Heart right ventricle (tissue), 16 donors: ENCODE measurements at regions not wholly inside any gene's neighbourhood (a gene's known extent, or its start where the extent isn't known, plus 50 kb on each side); places are given as distances from the start of the nearest gene placed in this dataset.
A peak's percentile ranks its signal among the peaks of the same experiment; 100 is the strongest.

ENCODE experiments used
- ATAC-seq, 8 donors: fragments of 200-7000 bp; cut with Tn5 transposase; one replicate each; pipeline ENCODE4 v1.9.1; 2020; ENCODE audit warnings: mild to moderate bottlenecking in 8 of 8, moderate library complexity in 8 of 8, moderate number of reproducible peaks in 1 of 8
- DNase-seq, 2 donors: peaks; one replicate each; pipeline ENCODE4 v3.0.0-alpha.2; 2020
- H3K27ac ChIP-seq, 10 donors: fragments of 200-600 bp; sonication (generic) in 2 of 10; one replicate each; pipeline versions ENCODE4 v1.5.0 to v1.8.0; 2020 to 2022; ENCODE audit warnings: mild to moderate bottlenecking in 3 of 10
- H3K27me3 ChIP-seq, 7 donors: fragments of 200-600 bp; one replicate each; pipeline ENCODE4 v1.8.0; 2021 to 2022; ENCODE audit warnings: mild to moderate bottlenecking in 2 of 7
- H3K36me3 ChIP-seq, 9 donors: fragments of 200-600 bp; sonication (generic) in 1 of 9; one replicate each; pipeline versions ENCODE4 v1.5.0 to v1.8.0; 2020 to 2022; ENCODE audit warnings: mild to moderate bottlenecking in 2 of 9
- H3K4me1 ChIP-seq, 9 donors: fragments of 200-600 bp; sonication (generic) in 1 of 9; one replicate each; pipeline versions ENCODE4 v1.5.0 to v1.8.0; 2020 to 2022; ENCODE audit warnings: mild to moderate bottlenecking in 4 of 9
- H3K4me3 ChIP-seq, 10 donors: fragments of 200-600 bp; sonication (generic) in 2 of 10; one replicate each; pipeline versions ENCODE4 v1.5.0 to v1.8.0; 2020 to 2022; ENCODE audit warnings: mild to moderate bottlenecking in 7 of 10, moderate library complexity in 2 of 10
- H3K9me3 ChIP-seq, 11 donors: fragments of 200-600 bp in 10 of 11; sonication (generic) in 2 of 11; one replicate each; pipeline versions ENCODE4 v1.5.0 to v1.8.0; 2013 to 2022; ENCODE audit warnings: mild to moderate bottlenecking in 2 of 11, control low read depth in 1 of 11, moderate library complexity in 1 of 11
- CTCF ChIP-seq, 9 donors: fragments of 200-600 bp; sonication (generic) in 2 of 9; IDR thresholded peaks; one replicate each; pipeline versions ENCODE4 v1.5.0 to v1.8.0; 2021 to 2022; ENCODE audit warnings: antibody characterized with exemption in 9 of 9, mild to moderate bottlenecking in 5 of 9, moderate library complexity in 1 of 9
- WGBS, 2 donors: extraction: QIAGEN DNeasy Blood & Tissue Kit; methylation state at CpG; one replicate each; pipeline ENCODE4 v1.1.7; 2013; ENCODE audit warnings: inconsistent platforms in 1 of 2; 5-methylcytosine and 5-hydroxymethylcytosine counted together
- intact Hi-C, 10 donors: fragments of 100-400 bp; cut with DNase I; formaldehyde crosslinking; loops; one replicate each; pipeline versions ENCODE4 v1.11.1 to v1.14.2; 2022
- donor health status: Arrhythmogenic right ventricular cardiomyopathy.
- donor health status: ischemic (EF 13 %, LVEDD 7.1; RV severe dilation, severe dysfunction).
- donor health status: healthy with polysubstance abuse.
- donor health status: DM: no; HTN: yes; CAD: no.
- donor health status: DM: no; HTN: no; CAD: no.
- donor health status: ischemic (EF 25% LVEDD 6.9; RV normal size, moderate dysfunction).
- donor health status: ischemic (EF 25% LVEDD 5.7; RV mildly dilated, moderate dysfunction).
- donor health status: healthy.
- donor health status: DM: yes; HTN: yes; CAD: no.
- donor health status: Ischemic cardiomyopathy.
- donor health status: ischemic (EF 35%, LVEDD 5.7; RV mildly dilated, moderate dysfunction).
- donor health status: nonischemic (EF 11% LVEDD 7.7; RV severe dilation, severe dysfunction).
- donor health status: DM: yes; HTN: yes; CAD: no.
- donor health status: PGD.
- donor health status: ischemic (EF 29% LVEDD 5.4; RV normal size, mild dysfunction).
- donor health status: nonischemic (EF 23%, LVEDD 6.1; RV moderate dilation, normal function).

GRCh38 chr1:193359631-193360030, 173.2 kb upstream of the B3GALT2 start:
- Histone ChIP-seq H3K27me3 (no peaks in the 10 kb centered on the region), H3K4me3 (no peak overlapping the region), H3K9me3 (no peaks in the 10 kb centered on the region), H3K4me1 (peaks cover 0 to 13% (median 4%) of the 10 kb centered on the region in 9 donors), H3K36me3 (no peaks in the 10 kb centered on the region), H3K27ac (no peak overlapping the region)
- ATAC-seq (no peak), DNase-seq (no peak)
- intact Hi-C loops, result no loop called here
- no peak for TF ChIP-seq CTCF (IDR thresholded peaks at IDR 0.05)
- 93 to 94% methylated on average over 5 of the region's 5 CpGs for WGBS, 2 donors

DNA sequence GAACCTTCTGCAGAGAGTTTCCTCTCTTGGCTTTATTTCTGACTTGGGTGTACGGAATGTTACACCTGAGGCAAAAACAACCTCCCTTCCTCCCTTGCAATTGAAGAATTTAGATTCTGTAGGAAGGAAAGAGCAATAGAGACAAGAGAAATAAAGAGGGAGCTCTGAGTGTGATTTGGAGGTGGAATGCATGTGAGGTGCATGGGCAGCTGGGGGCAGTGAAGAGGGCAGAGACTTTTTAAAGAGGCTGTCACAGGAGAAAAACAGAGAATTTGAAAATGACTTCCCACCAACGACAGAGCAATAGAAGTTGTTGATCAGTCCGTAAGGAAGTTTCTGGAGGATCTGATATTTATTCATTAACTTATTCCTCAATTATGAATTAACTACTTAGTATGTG, 172.0 kb upstream of the B3GALT2 start:
- H3K36me3 ChIP-seq, result no peaks in the 10 kb centered on the region
- peaks cover 0 to 13% (median 4%) of the 10 kb centered on the region in 9 donors for H3K4me1 ChIP-seq
- H3K9me3 ChIP-seq, result no peaks in the 10 kb centered on the region
- 68 to 71% methylated on average over 3 of the region's 3 CpGs for WGBS, 2 donors
- H3K27ac ChIP-seq, result no peak overlapping the region
- H3K27me3 ChIP-seq, result no peaks in the 10 kb centered on the region
- DNase-seq (no peak), ATAC-seq (no peak)
- intact Hi-C loops, result no loop called here
- no peak for TF ChIP-seq CTCF (IDR thresholded peaks at IDR 0.05)
- no peak overlapping the region for H3K4me3 ChIP-seq

GRCh38 chr1:193356249-193356648, 169.8 kb upstream of the B3GALT2 start:
- WGBS, 2 donors, result 50 to 56% methylated on average over 4 of the region's 4 CpGs
- DNase-seq (peak; percentile 38 to 40), ATAC-seq (peak; percentile 69 to 97 (median 96))
- peaks cover 0 to 13% (median 4%) of the 10 kb centered on the region in 9 donors for H3K4me1 ChIP-seq
- no peaks in the 10 kb centered on the region for H3K9me3 ChIP-seq
- intact Hi-C loops, result no loop called here
- H3K27me3 ChIP-seq, result no peaks in the 10 kb centered on the region
- no peaks in the 10 kb centered on the region for H3K36me3 ChIP-seq
- TF ChIP-seq CTCF (IDR thresholded peaks at IDR 0.05), result no peak
- H3K4me3 ChIP-seq, result no peak overlapping the region
- H3K27ac ChIP-seq, result peak overlapping the region in 9 of 10 donors; percentile 17 to 83 (median 68)

GRCh38 chr1:193355626-193356025, 169.2 kb upstream of the B3GALT2 start:
- no peak for ATAC-seq
- Histone ChIP-seq H3K9me3 (no peaks in the 10 kb centered on the region), H3K27me3 (no peaks in the 10 kb centered on the region), H3K27ac (peak overlapping the region in 8 of 10 donors; percentile 45 to 83 (median 68)), H3K36me3 (no peaks in the 10 kb centered on the region), H3K4me3 (no peak overlapping the region), H3K4me1 (peaks cover 0 to 13% (median 4%) of the 10 kb centered on the region in 9 donors)
- no peak for TF ChIP-seq CTCF (IDR thresholded peaks at IDR 0.05)
- WGBS, 2 donors, result 77 to 87% methylated on average over 2 of the region's 2 CpGs
- no peak for DNase-seq
- intact Hi-C loops, result no loop called here
